NCI-H446 (cell line): ENCODE measurements at regions not wholly inside any gene's neighbourhood (a gene's known extent, or its start where the extent isn't known, plus 50 kb on each side); places are given as distances from the start of the nearest gene placed in this dataset.
"Not testable (repeated sequence)": the region's sequence is repeated elsewhere in the genome, so short reads cannot be mapped to it uniquely, and the experiment has no call there.

Source experiments
- DNase-seq, 2 experiments: peaks; one replicate each; lab custom pipeline; 2025; lab: John Stamatoyannopoulos, UW

DNA sequence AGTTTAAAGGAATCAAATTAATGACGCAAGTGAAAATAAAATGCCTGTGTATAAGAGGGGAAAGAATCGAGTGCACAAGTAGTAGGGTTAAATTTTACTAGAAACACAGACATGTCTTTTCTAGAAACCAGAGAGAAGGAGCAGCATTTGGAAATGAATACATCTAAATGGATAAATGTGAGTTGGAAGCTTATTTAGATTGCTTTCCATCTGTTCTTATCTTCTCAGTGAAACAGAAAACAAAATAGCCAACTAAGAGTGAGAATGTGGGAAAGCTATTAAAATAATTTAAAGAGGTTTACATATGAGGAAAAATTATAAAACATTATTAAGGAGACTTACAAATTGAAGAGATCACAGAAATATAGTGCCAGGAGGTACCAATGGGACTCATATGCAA is 1818.9 kb upstream of the FLRT2 start:
- no peak for DNase-seq

DNA sequence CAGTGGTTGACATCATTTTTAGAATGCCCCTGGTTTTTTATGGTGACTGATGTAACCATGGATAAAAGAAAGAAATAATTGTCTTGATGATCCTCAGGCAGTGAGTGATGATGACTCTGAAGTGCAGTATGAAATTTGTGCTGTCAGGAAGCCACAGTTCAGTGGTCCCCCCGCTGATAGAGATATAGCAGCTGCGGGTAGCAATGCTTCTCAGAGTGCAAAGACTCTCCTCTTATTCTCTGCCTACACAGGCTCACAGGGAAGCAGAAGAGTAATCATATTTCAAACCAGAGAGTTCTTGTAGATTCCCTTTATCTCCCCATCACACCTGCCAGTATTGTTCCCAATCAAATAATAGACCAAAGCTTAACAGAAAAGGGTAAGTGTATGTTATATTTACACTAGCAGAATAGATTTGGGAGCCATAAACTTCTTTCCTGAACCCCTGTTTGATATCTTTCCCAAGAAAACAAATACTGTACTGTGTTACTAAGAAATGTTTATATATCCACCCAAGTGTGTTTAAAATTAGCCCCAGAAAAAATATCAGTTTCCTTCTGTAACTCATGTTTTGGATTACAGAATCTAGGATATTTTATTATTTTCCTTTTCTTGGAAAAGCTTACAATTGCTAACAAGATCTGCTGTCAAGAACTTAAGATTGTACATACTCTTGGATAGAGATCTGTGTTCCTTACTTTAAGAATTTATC is 1817.4 kb upstream of the FLRT2 start:
- no peak for DNase-seq

- no peak for DNase-seq
Observed at GRCh38 chr14:83713732-83714131, 1816.2 kb upstream of the FLRT2 start.

DNA sequence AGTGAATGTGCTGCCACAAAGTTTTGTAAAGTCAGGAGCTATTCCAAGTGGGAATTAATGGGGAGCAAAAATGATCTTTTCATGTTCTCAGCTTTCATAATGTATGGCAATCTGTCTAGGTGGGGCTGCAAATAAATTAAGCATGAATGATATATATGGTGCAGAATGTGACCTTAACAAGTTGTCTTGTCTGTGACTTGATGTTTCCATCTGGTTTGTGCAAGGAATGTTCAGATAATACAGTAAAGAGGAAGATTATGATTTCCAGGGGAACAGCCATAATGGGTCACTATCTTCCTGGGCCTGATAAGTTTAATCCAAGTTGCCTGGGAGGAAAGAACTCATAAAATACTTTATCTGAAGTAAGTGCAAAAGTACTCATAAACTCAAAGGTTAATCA is 1815.8 kb upstream of the FLRT2 start:
- no peak for DNase-seq

- not testable (repeated sequence) for DNase-seq
Observed at GRCh38 chr14:83719435-83719834, 1810.5 kb upstream of the FLRT2 start.

GRCh38 chr14:83733670-83734069 is 1796.3 kb upstream of the FLRT2 start:
- no peak for DNase-seq

DNA sequence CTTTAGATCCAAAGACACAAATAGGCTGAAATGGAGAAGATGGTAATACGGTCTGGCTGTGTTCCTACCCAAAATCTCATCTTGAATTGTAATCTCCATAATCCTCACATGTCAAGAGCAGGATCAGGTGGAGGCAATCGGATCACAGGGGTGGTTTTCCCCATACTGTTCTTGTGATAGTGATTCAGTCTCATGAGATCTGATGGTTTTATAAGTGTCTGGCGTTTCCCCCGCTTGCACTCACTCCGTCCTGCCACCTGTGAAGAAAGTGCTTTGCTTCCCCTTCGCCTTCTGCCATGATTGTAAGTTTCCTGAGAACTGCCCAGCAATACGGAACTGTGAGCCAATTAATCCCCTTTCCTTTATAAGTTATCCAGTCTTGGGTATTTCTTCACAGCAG is 1795.5 kb upstream of the FLRT2 start:
- DNase-seq = no peak

DNA sequence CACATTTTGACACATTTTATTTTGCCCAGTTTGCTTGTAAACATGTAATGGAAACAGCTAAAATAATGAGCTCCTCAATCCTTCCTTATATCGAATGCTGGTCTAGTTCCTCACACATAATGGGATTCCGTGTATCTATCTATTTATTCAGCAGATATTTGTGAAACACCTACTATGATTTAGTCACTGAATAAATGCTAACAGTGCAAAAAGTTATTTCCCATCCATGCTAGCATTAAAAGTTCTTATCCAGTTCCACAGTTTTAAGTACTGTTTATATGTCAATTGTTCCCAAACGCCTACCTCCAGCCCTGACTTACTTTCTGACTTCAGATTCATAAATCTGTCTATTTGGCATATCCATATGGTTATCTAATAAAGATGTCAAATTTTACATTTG is 1788.7 kb upstream of the FLRT2 start:
- no peak for DNase-seq

- no peak for DNase-seq
Observed at GRCh38 chr14:83744224-83744623, 1785.7 kb upstream of the FLRT2 start.

DNA sequence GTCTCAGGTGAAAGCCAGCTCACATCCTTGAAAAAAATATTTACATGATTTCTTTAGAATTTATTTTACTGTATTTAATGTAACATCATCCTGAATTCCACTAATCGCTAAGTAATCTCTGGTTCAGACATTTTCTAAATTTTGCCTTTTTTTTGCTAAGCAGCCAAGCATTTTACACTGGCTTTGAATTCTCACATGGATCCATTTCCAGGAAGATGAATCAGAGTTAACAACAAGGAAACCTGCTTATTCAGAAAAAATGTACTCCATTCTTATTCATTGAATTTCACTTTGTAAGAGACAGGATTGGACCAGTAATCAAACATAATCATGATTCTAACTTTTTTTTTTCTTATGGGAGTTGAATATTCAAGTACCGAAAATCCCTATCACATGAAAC is 1785.1 kb upstream of the FLRT2 start:
- no peak for DNase-seq

- DNase-seq = no peak
Observed at GRCh38 chr14:83746336-83746735, 1783.6 kb upstream of the FLRT2 start.

DNA sequence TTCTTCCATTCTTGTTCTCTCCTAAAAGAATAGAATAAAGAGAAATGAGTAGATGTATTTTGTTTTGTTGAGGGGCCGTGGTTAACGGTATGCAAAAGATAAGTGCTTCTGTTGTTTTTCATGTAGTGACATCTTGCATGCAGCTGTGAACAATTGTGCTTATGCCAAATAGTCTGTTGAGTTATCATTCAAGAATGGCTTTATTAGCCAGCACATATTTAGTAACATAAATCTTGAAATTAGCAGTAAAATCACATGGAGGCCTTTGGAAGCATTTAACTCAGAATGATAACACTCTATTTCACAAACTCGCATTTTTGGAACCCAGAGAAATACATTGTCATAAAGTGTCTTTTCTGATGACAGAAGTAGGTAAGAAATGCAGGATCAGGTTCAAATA is 1772.0 kb upstream of the FLRT2 start:
- DNase-seq = no peak

DNA sequence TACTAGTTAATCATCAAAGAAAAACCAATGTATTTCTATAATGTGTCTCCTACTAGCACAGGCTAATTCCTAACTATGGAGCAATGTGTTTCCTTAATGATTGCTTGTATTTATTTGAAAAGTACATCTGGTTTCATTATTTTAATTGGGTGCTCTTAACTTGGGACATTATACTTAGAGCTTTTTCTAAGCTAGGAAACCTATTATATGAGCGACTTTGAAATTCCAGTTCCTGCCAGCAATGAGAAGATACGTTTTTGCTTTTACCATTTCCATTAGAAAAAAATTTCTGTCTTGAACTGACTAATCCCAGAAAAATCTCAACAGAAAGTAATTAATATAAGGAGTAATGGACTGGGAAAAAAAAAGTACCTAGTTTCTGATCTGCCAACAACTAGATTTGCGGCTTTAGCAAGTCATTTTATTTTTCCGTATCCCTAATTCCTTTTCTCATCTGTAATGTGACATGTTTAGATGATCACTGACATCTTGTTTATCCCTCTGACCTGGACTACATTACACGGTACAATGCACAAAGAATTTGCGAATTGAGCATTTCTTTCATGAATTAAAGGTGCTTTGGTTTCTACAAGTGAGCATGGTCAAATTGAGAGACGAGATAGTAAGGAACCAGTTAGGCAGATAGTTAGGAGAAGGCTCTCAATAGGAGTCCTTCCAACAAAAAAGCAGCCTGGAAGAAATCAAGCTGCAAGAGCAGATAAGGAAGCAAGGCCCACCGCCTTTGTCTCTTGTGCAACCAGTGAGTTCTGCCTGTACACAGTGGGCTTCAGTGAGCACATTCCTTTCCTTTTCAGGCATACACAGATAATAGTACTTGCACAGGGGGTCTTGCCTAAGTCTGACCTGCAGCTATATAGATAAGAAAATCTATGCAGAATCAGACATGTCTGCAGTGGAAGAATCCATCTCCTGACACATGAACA is 1765.0 kb upstream of the FLRT2 start:
- no peak for DNase-seq

DNA sequence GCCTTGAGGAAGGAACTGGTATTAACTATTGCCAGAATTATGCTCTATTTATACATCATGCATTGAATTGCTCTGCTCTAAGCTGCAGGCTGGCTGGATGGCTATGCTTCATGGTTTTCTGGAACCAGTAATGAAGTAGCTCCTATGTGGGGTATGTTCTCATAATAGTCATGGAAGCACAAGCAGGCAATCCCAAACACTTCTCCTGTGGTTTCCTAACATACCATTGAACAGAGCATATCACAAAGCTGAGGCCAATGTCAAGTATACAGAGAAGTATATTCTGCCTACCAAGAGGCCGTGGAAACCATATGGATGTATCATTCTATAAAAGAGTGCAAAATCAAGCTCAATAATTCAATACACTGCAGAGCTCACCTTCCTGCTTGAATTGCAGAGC is 1752.4 kb upstream of the FLRT2 start:
- no peak for DNase-seq

GRCh38 chr14:83779266-83779665 is 1750.7 kb upstream of the FLRT2 start:
- no peak for DNase-seq

- DNase-seq = no peak
Observed at GRCh38 chr14:83780321-83780720, 1749.6 kb upstream of the FLRT2 start.

- no peak for DNase-seq
Observed at GRCh38 chr14:83798421-83798820, 1731.5 kb upstream of the FLRT2 start.

DNA sequence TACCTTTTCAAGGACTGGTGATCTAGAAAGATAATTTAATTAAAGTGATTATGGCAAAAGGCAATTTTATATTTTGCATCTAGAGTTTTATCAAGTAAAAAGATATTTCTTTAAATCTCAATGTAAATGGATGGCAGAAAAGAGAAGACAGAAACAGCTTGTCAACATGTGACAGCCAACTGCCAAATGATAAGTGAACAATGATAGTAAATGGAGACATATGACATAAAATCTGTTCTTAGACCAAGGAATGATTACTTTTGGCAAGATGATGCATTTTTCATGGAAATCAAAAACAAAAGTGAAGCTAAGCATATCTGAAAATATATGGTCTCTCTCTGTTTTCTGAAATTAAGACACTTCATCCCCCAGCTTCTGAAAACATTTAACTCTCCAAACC is 1730.7 kb upstream of the FLRT2 start:
- no peak for DNase-seq

- no peak for DNase-seq
Observed at GRCh38 chr14:83814896-83815295, 1715.0 kb upstream of the FLRT2 start.

- DNase-seq = no peak
Observed at GRCh38 chr14:83816761-83817160, 1713.2 kb upstream of the FLRT2 start.

DNA sequence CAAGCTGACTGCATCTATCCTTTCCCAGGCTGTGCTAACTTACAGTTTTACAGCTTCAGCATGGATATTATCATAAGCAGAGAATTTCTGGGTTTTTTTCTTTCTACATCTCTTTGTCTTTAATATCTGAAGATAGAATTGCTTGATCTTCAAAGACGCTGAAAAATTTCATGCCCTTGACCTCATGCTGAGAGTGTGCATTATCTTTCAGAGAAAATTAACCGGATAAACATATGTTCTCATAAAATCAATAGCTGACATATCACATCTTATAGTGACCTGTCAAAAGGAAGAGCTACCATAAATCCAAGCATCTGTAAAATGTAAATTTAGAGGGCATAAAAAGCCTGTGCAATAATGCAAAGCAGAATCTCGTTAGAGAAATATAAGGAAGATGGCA is 1704.1 kb upstream of the FLRT2 start:
- no peak for DNase-seq

DNA sequence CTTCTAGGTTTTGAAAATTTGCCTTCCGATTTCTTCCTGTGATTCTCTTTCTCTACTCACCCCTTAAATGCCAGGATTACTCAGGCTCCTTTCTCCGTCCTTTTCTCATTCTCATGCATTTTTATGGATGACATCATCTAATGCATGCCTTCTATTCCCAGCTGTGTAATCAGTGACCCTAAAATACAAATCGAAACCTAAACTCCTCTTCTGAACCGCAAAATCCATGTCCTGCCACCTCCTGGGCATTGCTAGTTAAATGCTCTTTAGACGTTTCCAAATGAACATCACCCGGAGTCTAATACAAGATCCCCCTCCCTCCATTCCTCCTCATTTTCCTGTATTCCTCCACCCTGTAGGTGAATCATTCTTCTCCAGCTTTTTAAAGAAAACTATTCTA is 1703.1 kb upstream of the FLRT2 start:
- DNase-seq = no peak

DNA sequence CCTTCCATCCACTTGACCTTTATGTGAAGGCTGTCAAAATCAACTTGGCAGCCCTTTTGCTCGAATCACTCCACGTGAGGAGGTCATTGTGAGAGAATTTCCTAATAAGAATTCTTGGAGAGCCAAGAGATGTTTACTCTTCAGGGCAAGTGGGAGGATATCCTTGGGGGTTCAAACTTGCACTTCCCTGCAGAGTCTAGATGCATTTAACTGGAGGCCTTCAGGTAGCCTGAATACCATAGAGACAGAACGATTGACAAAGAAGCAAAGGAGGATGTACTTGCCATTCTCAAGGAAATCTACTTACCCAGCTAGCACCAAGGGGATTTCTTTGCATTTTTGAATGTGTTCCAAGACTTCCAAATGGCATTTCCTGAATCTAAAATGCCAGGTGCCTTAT is 1702.6 kb upstream of the FLRT2 start:
- DNase-seq = no peak
